Activated CD8-positive, alpha-beta memory T cell treated with anti-CD3 and anti-CD28 coated beads, Interleukin-2, amount 50 U/mL, for 1 hour (primary cell): ENCODE measurements at regions not wholly inside any gene's neighbourhood (a gene's known extent, or its start where the extent isn't known, plus 50 kb on each side); places are given as distances from the start of the nearest gene placed in this dataset.

ENCODE experiments used
- DNase-seq: peaks from one replicate; pipeline ENCODE4 v3.0.0-alpha.2; 2020; ENCODE audit errors: extremely low read depth

DNA sequence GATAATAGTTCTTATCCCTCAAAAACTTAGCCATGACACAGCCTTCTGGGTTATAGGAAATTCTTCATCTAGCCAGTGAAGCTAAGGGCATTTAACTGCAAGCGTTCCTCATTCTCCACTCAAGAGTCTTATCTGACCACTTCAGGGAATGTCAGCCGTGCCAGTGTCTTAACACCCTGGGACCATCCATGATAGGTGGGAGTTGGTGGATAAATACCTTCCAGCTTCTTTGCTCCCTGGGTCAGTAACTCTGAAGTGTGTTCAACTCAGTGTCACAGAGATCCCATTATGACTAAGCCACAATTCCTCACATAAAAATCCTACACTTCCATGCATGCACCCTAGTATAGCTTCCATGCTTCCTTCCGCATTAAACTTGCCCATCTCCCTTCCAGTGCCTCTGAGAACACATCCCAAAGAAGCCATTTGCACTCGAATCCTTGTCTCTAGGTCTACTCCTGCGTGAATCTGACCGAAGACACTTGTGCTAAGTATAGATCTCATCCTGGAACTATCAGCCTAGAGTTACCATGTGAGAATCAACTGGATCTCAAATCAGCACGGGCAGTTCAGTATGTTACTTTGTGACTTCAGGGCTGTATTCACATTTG is 264.3 kb upstream of the MAF start:
- DNase-seq: no peak

DNA sequence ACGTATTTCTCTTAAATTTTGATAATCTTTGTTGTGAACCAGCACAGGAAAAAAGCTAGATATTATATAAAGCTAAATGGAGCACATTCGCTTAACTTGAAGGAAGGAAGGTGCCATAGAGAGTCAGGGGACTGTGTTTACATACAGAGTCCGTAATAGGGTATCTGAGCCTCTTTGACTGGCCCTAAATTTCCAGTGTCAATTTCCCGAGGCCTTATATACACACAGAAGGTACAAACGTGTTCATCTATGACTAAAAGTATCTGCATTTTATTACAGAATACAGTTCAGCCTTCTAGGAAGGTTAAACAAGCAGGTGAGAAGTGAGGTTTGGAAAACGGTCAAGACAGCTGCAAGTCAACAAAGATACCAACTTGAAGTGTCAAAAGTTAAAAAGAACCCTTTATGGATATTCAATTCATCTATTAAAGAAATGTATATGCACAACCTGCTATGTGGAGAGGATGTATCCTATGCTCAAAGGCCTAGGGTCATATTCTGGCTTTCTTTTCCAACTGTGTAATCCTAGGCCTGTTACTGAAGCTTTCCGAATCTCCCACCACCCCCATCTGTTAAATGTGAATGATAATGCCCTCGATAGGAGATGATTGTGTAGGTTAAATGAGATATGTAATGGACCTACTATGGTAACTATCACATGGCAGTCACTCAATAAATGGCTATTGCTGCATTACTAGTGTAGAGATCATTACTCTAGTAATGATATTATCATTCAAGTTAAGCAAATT is 263.7 kb upstream of the MAF start:
- no peak for DNase-seq

DNA sequence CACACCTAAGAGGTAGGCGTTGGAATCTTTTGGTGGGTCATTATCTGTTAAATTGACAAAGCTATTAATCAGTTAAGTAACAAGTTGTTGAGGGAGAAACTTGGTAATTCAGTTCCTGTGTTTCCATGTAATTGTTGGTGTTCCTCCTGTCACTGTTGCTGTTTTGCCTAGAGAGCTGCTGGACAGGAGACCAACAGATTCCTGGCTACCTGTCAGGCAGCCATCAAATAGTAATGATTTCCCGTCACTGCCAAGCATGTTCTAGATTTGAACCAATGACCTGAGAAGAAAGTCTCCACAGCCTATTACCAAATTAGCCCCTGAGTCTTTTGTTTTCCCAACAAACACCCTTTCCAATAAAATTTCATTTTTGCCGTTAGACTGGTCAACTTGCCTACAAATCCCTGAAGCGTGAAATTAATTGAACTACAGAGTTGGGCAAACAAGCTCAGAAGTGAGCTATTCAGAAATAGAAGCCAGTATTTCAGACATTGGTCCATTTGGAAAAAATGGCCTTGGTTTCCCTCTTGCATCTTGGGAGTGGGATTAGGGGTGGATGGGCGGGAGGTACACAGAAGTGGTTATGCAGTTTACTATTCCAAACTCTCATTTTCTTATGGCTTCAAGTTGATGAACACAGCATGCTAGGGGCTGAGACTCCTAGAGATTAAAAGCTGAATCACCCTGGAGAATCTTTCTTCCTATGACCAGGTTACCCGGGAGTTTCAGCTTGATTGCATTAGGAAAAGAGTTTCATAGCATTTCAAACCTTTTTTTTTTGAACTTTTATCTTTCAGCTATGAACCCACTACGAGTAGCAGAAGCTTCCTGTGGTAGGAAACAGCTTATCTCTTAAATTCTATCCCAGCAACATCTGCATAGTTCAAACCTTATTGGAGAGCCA is 262.8 kb upstream of the MAF start:
- no peak for DNase-seq

DNA sequence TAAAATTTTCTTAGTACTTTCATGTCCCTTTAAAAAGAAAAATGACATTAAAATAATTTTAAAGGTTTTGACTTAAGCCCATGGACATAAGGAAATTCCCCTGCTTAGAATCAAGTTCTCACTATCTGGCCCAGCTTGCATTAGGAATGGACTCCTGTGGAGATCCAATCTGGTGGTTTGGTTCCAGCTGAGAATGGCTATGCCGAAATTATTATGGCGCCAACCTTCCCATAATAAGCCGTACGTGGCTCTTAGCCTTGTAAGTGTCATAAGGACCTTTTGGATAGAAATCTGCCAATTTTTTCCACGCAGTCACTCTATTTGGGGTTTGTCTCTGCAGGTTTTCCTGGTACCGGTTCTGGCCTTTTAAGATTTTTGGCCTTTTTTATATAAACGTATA is 262.1 kb upstream of the MAF start:
- DNase-seq: no peak

DNA sequence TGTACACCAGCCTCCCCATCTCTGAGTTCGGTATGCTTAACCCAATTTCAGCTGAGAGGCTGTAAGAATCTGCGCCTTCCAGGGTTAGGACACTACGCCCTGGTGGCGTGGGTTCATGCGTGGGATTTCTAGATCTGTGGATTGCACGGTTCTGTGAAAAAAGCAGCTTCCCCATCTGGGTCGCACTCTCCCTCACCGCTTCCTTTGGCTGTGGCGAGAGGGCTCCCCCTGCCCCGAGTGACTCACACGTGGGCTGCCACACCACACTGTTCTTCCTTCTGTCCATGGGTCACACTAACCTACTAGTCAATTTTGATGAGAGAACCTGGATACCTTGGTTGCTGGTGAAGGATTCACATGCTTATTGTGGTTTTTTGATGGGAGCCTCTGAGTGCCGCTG is 256.0 kb upstream of the MAF start:
- no peak for DNase-seq

DNA sequence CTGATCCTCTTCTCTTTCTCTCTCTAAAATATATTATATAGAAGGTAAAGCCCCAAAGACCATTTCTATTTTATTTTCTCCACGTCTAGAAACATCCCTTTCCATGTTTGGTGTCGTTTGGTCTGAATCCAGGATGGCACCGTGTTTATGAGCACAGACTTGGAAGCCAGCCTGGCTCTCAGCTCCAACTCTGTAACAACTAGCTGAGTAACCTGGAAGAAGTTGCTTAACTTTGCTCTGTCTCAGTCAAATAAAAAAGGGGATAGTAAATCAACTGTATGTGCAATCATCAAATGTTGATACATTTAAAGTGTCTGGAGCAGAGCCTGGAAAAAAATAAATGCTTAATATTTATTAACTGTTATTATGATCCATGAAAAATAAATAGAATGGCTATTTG is 249.8 kb upstream of the MAF start:
- no peak for DNase-seq

DNA sequence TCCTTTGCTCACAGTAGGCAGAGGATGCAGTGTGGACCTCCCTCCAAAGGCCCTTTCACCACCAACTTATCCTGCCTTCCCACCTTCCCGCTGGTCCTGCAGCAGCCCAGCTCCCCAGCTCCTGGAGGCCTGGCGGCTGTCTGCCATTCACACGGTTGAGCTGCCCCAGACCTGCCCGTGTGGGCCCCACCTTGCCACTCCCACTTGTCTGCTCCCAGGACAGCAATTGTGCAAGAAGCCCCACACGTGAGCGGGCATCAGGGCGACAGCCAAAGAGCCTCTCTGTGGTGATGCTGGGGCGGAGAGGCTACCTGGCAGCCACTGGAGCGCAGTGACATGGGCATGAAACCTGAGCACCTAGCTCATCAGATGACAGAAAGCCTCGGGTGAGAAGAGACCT is 248.6 kb upstream of the MAF start:
- DNase-seq: no peak

DNA sequence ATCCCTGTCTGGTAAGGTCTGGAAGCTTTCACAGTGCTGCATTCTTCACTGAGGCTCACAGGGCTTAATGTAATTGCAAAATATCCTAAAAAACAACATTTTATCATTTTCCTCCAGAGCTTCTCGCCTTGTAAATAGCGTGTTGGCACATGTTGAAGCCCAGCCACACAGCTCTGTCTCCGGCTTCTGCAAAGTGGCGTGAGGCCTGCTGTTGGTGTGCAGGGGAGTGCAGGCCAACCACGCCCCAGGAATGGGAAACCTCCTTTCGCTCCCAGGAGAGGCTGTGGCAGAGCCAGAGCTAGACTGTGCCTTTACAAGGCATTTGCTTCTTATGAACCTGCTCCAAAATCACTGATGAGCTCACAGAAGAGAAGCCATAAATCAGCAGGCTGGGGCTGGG is 248.2 kb upstream of the MAF start:
- DNase-seq: no peak

DNA sequence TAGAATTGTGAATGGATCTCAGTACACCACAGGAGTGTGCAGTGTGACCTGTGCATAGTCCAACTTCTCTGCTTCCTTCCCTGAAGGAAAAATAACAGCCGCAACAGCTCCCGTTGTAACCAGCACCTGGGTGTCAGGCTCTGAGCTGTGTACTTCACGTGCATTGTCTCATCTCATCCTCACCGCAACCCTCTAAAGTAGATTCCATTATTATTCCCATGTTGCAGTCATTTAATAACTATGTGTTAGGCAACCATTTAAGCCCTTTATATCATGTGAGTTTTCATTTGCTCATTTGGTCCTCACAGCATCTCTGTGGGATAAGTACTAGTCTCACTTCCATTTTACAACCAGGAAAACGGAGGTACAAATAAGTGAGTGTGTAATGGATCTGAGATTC is 247.0 kb upstream of the MAF start:
- DNase-seq: no peak

DNA sequence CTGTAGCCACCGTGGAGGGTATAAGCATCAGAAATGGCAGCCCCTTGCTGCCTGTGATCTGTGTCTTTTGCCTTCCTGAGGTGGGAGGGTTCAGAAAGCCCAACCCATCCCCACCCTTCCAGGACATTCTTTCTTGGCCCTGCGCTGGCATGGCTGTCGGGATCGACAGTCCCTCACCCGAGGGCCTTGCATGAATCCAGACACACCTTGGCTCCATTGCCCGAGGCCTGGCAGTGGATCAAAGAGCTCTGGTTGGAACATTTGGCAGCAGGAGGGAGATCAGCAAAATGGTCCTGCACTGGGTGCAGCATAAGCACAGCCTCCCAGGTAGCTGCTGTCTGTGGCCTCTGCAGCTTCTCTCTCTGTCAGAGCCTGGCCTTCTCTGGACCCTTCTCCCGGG is 246.6 kb upstream of the MAF start:
- no peak for DNase-seq

DNA sequence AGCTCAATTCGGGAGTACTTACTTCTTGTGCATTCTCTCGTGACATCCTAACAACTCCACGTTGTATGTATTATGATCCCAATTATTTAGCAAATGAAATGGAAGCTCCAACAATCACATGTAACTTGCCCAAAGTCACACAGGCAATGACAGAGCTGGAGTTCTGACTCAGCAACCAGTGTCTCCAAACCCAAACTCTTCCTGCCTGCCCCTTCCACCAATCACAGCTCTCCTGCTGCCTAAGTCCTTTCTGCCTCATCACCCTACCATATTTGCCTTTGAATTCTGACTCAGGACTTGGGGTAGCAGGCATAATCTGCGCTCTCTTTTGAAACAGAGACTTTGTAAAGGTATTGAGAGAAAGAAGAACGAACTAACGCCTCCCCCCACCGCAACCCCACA is 245.2 kb upstream of the MAF start:
- no peak for DNase-seq

DNA sequence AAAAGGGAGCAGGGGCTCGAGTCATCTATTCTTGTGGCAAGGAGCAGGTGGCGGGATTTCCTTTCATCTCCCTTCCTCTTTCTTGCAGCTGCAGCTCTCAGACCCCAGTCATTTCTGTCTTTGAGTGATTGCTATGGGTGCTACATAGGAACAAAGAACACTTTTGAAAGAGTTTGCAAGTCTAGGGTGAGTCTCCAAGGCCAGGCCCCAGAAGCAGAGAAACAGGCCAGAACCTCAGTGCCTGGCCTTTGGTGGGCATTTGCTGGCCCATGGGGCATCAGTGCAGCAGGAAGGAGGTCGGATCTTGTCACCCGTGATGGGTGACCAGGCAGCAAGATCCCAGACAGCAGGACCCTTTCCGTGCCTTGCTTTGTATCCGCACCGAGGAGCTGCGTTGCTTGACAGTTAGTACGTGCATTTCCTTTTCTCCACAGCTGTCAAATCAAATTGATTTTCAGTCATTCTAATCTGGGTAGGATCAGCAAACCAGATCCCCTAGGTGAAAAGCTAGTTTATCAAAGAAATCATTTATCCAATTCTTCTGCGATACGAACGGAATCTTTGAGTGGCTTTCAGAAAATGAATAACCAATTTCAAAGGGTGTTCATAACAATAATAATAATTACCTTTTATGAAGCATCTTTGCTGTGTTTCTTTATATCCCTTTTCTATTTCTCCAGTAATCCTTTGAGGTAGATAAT is 244.6 kb upstream of the MAF start:
- DNase-seq: no peak

DNA sequence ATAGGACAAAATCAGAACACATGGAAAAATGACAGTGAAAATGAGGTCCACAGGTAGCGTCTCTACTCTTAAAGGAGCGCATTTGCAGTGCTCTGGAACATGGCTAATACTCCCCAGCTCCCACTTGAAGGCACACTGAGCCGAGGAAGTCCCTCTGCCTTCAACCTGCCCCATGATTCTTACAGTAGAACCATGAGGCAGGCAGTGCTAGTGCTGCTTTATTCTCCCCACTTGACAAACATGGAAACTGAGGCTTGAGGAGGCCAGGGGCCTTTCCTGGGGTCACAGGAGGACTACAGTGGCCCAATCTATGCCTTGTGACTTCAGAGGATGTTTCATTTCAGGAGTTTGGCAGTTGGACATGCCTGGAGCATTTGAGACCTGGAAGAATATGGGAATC is 244.1 kb upstream of the MAF start:
- no peak for DNase-seq

DNA sequence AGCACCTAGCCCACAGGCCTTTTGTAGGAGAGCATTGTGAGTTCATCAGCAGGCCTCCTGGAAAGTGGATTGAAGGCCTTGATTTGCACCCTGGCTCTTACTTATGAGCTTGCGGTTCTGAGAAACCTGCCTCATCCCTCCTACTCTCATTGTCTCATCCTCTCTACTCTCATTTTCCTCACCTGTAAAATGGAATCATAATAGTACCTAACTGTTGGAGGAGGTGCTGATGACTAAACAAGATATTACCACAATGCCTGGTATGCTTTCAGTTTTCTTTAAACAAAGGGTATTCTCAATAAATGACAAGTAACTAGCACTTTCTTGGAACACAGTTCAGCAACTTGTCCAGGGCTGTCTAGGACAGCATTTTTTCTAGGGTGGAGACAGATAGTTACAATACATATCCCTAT is 243.1 kb upstream of the MAF start:
- DNase-seq: no peak

DNA sequence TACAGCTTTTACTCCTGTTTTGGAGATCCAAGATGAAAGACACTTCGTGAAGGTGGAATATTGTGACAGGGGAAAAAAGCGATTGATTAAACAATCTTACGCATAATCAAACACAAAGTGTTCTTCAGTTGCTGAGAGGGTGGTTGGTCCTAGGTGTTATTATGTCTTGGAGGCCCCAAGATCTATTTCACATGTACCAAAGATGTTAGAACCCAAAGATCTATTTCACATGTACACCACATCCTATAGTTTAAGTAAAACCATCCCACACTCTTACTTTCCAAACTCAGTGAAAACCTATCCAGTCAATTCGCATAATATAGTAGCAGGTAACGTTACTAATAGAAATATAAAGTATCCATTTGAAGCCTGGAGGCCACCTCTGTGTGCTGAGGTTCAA is 242.6 kb upstream of the MAF start:
- DNase-seq: no peak

DNA sequence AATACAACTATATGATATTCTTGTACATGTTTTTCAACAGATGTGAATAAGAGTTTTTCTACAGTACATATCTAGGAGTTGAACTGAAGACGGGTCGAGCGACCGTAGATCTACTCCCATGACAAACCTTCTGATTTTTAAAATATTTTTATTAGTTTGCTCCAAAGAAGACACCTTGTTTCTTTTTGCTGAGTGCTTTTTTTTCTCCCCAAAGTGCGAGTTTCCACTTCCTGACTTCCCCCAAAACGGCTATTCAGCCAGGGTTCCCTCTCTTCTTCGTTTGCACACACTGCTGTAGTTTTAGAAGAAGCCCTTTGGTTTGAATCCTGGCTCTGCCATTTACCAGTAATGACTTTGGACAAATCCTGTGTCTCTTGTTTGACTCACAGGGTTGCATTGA is 241.7 kb upstream of the MAF start:
- no peak for DNase-seq

DNA sequence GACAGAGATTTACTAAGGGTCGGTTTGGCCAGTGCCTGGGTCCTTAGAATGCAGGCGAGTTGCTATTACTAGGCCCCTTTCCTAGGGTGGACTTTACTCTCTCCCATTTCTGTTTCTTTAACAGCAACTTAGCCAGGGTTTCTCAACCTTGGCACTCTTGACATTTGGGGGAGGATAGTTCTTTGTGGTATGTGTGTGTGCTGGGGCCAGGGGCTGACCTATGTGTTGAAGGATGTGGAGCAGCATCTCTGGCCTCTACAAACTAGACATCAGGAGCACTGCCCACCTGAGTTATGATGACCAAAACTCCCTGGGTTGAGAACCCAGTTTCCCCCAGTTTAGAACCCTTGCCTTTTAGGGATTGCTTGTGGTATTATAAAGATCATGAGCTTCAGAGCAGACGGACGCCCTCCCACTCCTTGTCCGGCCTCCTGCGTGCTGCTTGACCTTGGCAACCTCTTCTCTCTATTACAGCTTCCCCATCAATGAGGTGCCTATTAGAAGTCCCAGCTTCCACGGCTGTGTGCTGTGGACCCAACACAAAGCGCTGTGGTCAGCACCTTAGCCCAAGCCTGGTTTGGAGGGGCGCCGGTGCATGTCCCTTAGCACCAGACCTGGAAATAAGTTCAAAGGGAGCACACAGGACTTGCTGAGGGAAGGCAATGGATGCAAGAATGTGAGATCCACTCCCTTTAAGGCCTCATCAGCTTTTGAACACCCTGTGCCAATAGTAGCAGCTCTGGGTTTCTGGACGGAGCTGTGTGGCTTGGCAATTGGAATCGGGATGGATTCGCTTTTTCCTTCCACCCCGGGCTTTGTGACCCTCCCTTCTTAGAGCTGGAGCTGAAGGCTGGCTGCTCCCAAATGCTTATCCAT is 239.2 kb upstream of the MAF start:
- no peak for DNase-seq

DNA sequence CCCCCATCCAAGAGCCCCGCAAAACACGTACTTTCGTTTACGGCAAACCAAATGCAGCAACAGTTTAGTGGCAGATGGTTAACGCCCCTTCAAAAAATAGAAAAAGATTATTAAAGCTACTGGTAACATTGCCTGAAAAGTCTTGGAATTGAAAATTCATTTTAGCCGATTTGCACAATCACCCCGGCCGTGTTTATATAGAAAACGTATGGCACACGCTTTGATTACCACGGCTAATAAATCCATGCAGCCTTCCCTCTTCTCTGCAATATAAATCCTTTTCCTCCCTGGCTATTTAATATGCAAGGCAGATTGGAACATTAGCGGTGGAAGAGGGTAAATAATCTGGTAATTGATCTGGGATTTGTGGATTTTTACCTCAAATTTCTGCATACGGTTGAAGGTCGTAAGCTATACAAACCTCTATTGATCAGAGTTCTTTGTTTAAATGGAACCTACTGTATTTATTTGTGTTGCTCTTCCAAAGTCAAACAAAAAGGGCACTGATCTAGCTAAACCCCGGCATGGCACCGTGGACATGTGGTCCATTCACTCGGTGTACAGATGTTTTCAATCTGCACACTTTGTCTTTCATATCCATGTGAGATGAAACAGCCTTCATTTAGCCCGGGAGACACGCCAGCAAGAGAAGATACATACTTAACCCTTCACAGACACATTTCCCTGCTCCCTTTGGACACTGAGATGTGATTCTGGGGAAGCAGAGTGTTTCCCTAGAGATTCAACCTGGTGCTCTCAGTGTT is 238.1 kb upstream of the MAF start:
- no peak for DNase-seq

DNA sequence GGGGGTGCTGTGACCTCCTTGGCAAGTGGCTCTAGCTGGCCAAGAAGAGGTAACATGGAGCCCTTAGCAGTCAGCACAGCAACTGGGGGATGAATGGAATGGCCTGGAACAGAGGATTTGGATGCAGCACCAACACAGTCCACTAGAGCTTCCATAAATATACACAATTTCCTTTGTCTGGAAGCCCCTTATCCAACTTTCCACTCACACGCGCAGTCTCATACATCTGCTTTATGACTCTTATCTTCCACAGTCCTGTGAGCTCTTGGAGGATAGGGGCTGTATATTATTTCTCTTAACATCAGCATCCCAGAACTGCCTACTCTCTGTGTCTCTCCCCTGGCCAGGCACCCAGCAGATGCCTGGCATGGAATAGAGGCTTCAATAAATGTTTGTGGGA is 235.6 kb upstream of the MAF start:
- no peak for DNase-seq

DNA sequence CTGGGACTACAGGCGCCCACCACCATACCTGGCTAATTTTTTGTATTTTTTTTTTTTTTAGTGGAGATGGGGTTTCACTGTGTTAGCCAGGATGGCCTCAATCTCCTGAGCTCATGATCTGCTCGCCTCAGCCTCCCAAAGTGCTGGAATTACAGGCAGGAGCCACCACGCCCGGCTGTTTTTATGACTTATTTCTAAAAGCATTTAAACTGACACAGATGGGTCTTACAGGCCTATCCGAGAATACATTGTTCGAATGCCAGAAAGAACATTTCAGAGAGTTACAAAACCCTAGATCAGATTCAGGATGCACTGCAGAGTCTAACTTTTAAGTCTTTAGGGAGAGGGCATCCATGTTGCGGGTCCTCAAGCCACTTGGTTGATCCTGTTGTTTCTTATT is 234.7 kb upstream of the MAF start:
- no peak for DNase-seq

DNA sequence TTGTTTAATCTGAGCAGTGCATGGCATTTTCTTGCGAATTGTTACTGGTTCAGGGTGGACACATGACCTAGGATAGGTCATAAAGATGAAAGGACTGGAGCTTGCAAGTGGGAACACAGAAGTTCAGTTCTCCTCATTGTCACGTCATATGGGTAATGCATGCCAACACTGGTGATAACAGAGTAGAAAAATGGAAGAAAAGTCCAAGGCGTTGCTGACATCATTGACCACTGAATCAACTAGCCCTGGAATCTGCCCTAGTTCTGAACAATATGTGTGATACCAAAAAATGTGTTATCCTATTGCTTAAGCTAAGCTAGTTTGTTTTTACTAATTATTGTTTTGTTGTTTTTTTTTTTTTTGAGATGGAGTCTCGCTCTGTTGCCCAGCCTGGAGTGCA is 234.2 kb upstream of the MAF start:
- no peak for DNase-seq
